Upper lobe of left lung (tissue), 6 donors: ENCODE measurements at regions not wholly inside any gene's neighbourhood (a gene's known extent, or its start where the extent isn't known, plus 50 kb on each side); places are given as distances from the start of the nearest gene placed in this dataset.

ENCODE experiments used
- ATAC-seq, 2 donors: fragments of 200-7000 bp; cut with Tn5 transposase; one replicate each; pipeline ENCODE4 v1.9.1; 2022; ENCODE audit warnings: mild to moderate bottlenecking in 2 of 2, moderate library complexity in 2 of 2; ENCODE audit not compliant: low FRiP score in 2 of 2
- DNase-seq, 2 donors: peaks; one replicate each; pipeline ENCODE4 v3.0.0-alpha.2; 2019 to 2020
- H3K27ac ChIP-seq, 4 donors: fragments of 200-600 bp; sonication (generic); one replicate each; pipeline ENCODE4 v1.5.1; 2016 to 2019
- H3K27me3 ChIP-seq, 4 donors: fragments of 200-600 bp; sonication (generic); one replicate each; pipeline ENCODE4 v1.5.1; 2017 to 2019
- H3K36me3 ChIP-seq, 4 donors: fragments of 200-600 bp; sonication (generic); one replicate each; pipeline ENCODE4 v1.5.1; 2016 to 2019
- H3K4me1 ChIP-seq, 4 donors: fragments of 200-600 bp; sonication (generic); one replicate each; pipeline ENCODE4 v1.5.1; 2018 to 2019
- H3K4me3 ChIP-seq, 4 donors: fragments of 200-600 bp; sonication (generic); one replicate each; pipeline ENCODE4 v1.5.1; 2017 to 2019; ENCODE audit warnings: mild to moderate bottlenecking in 2 of 4, moderate library complexity in 1 of 4
- H3K9me3 ChIP-seq, 4 donors: fragments of 200-600 bp; sonication (generic); one replicate each; pipeline ENCODE4 v1.5.1; 2018 to 2019
- EP300 ChIP-seq, 4 donors: sonication (generic); formaldehyde crosslinking; IDR thresholded peaks; one replicate each; pipeline ENCODE4 v1.5.1; 2017; ENCODE audit warnings: antibody characterized with exemption in 4 of 4, control low read depth in 2 of 4
- POLR2A ChIP-seq, 4 donors: fragments of 450-650 bp; IDR thresholded peaks; one replicate each; pipeline ENCODE4 v1.5.1; 2016 to 2017; ENCODE audit warnings: antibody characterized with exemption in 4 of 4, mild to moderate bottlenecking in 2 of 4
- POLR2AphosphoS5 ChIP-seq, 2 donors: sonication (generic); formaldehyde crosslinking; IDR thresholded peaks; one replicate each; pipeline ENCODE4 v1.5.1; 2017; ENCODE audit warnings: antibody characterized with exemption in 2 of 2
- WGBS, 2 donors: methylation state at CpG; one replicate each; pipeline ENCODE4 v1.1.5; 2017 to 2018; 5-methylcytosine and 5-hydroxymethylcytosine counted together
- TF ChIP-seq, protein P1 (sequence below), 6 experiments: fragments of 450-650 bp in 4 of 6; fragments of 200-600 bp in 2 of 6; sonication (generic) in 2 of 6; IDR thresholded peaks; one replicate each; pipeline ENCODE4 v1.5.1; 2016 to 2019; ENCODE audit warnings: antibody characterized with exemption in 6 of 6
- donor health status: DM: no; HTN: no; CAD: no; lungs with moderate emphysema.
- donor health status: DM: no; HTN: yes; CAD: no; lungs with severe emphysema.

DNA sequence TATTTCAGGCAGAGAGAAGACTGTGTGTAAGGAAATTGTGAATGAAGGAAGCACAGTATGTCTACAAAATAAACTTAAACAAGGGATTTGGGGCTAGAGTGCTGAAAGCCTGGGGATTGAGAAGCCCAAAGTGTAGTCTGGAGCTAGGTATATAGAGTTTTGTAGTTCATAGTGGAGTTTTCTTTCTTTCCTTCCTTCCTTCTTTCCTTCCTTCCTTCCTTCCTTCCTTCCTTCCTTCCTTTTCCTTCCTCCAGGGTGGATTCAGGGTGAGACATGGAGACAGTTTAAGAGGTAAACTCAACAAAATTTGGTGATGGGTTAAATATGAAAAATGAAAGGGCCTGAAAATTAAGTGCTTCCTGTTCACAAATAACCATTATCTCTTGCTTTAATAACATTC lies 757.8 kb upstream of the CXADR start:
- ATAC-seq (no peak), DNase-seq (no peak)
- Histone ChIP-seq H3K4me3 (no peak overlapping the region), H3K4me1 (no peaks in the 10 kb centered on the region), H3K36me3 (no peaks in the 10 kb centered on the region), H3K9me3 (no peaks in the 10 kb centered on the region), H3K27me3 (no peaks in the 10 kb centered on the region), H3K27ac (no peak overlapping the region)
- TF ChIP-seq, protein P1, sequence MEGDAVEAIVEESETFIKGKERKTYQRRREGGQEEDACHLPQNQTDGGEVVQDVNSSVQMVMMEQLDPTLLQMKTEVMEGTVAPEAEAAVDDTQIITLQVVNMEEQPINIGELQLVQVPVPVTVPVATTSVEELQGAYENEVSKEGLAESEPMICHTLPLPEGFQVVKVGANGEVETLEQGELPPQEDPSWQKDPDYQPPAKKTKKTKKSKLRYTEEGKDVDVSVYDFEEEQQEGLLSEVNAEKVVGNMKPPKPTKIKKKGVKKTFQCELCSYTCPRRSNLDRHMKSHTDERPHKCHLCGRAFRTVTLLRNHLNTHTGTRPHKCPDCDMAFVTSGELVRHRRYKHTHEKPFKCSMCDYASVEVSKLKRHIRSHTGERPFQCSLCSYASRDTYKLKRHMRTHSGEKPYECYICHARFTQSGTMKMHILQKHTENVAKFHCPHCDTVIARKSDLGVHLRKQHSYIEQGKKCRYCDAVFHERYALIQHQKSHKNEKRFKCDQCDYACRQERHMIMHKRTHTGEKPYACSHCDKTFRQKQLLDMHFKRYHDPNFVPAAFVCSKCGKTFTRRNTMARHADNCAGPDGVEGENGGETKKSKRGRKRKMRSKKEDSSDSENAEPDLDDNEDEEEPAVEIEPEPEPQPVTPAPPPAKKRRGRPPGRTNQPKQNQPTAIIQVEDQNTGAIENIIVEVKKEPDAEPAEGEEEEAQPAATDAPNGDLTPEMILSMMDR (IDR thresholded peaks at IDR 0.05), result no peak
- TF ChIP-seq POLR2AphosphoS5 (IDR thresholded peaks at IDR 0.05), result no peak
- no peak for TF ChIP-seq POLR2A (IDR thresholded peaks at IDR 0.05)
- TF ChIP-seq EP300 (IDR thresholded peaks at IDR 0.05), result no peak

DNA sequence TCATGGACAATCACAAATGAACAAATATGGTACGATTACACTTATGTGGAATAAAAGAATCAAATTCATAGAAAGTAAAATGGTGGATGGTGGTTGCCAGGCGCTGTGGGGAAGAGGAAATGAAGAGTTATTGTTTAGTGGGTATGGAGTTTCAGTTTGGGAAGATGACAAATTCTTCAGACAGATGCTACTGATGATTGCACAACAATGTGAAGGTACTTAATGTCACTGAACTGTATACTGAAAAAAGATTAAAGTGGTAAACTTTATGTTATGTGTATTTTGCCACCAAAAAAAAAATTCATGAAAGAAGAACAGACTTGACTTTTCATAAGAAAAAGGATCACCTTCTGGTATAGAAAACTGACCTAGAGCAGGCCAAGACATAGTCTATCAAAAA lies 745.6 kb upstream of the CXADR start:
- DNase-seq, result no peak
- WGBS, 2 donors, result 84 to 88% methylated on average over 2 of the region's 2 CpGs
- no peaks in the 10 kb centered on the region for H3K27me3 ChIP-seq
- no peak overlapping the region for H3K4me3 ChIP-seq
- H3K9me3 ChIP-seq, result no peaks in the 10 kb centered on the region
- ATAC-seq, result no peak
- H3K4me1 ChIP-seq, result no peaks in the 10 kb centered on the region
- TF ChIP-seq, protein P1 (IDR thresholded peaks at IDR 0.05), result no peak
- TF ChIP-seq POLR2A (IDR thresholded peaks at IDR 0.05) (no peak), EP300 (IDR thresholded peaks at IDR 0.05) (no peak), POLR2AphosphoS5 (IDR thresholded peaks at IDR 0.05) (no peak)
- H3K27ac ChIP-seq, result no peak overlapping the region
- no peaks in the 10 kb centered on the region for H3K36me3 ChIP-seq

DNA sequence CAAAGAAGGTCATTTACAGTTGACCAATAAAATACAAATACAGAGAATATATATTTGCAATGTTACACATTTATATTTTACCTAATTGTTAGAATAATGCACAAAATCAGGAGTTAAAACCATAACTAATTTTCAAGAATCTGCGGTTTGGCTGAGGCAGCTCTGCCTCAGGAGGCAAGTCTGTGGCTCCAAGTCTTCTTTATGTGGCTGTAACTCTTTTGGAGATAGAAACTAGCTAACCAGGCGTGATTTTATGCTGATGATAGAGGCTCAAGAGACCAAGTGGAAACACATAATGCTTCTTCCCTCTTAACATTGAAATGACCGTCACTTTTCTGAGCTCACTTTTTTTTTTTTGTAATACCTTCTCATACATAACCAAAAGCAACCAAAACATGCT lies 744.7 kb upstream of the CXADR start:
- Histone ChIP-seq H3K4me1 (no peaks in the 10 kb centered on the region), H3K27ac (no peak overlapping the region), H3K9me3 (no peaks in the 10 kb centered on the region), H3K36me3 (no peaks in the 10 kb centered on the region), H3K4me3 (no peak overlapping the region), H3K27me3 (no peaks in the 10 kb centered on the region)
- ATAC-seq, result no peak
- WGBS, 2 donors, result 86 to 88% methylated on average over 3 of the region's 3 CpGs
- DNase-seq, result no peak
- no peak for TF ChIP-seq EP300 (IDR thresholded peaks at IDR 0.05)
- TF ChIP-seq POLR2AphosphoS5 (IDR thresholded peaks at IDR 0.05), result no peak
- no peak for TF ChIP-seq POLR2A (IDR thresholded peaks at IDR 0.05)
- TF ChIP-seq, protein P1 (IDR thresholded peaks at IDR 0.05), result no peak

DNA sequence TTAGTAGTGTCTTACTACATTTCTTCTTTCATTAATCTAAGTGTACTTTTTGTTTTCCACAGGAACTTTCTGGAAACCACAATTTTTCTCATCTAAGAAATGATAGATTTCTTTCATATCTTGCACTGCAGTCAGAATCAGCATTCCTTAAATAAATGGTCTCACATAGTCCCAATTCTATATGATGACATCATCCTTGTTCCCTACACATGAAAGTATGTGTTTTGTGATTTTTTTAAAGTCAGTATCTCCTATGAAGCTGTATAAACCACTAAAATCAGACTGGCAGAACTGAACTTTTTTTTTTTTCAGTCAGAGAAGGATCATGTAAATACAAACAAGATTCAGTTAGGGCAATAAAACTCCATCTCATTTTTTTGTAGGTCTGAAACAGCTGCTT lies 742.6 kb upstream of the CXADR start:
- Histone ChIP-seq H3K4me1 (no peaks in the 10 kb centered on the region), H3K9me3 (no peaks in the 10 kb centered on the region), H3K27me3 (no peaks in the 10 kb centered on the region), H3K27ac (no peak overlapping the region), H3K36me3 (no peaks in the 10 kb centered on the region), H3K4me3 (no peak overlapping the region)
- DNase-seq (no peak), ATAC-seq (no peak)
- TF ChIP-seq EP300 (IDR thresholded peaks at IDR 0.05) (no peak), POLR2A (IDR thresholded peaks at IDR 0.05) (no peak), POLR2AphosphoS5 (IDR thresholded peaks at IDR 0.05) (no peak)
- TF ChIP-seq, protein P1 (IDR thresholded peaks at IDR 0.05), result no peak

DNA sequence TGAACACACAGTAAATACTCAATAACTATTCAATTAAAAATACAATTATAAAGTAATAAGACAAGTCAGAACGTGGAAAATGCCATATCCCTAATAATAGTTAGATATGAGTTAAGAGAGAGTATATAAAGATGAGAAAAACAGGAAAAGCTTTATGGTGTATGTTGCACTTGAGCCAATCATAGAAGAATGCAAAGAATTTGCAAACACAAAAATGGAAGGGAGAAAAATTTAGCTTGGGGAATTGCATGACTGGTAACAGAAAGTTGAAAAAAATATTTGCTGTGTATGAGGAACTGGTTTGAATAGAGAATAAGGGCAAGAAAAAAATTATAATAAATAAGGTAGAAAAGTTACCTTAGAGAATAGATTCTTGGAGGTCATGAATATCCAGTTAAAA lies 739.6 kb upstream of the CXADR start:
- no peaks in the 10 kb centered on the region for H3K4me1 ChIP-seq
- no peaks in the 10 kb centered on the region for H3K36me3 ChIP-seq
- DNase-seq (no peak), ATAC-seq (no peak)
- 31 to 50% methylated on average over 1 of the region's 1 CpG for WGBS, 2 donors
- TF ChIP-seq POLR2A (IDR thresholded peaks at IDR 0.05) (no peak), POLR2AphosphoS5 (IDR thresholded peaks at IDR 0.05) (no peak)
- no peaks in the 10 kb centered on the region for H3K27me3 ChIP-seq
- peaks cover 0 to 2% (median 0%) of the 10 kb centered on the region in 4 donors for H3K9me3 ChIP-seq
- no peak overlapping the region for H3K27ac ChIP-seq
- H3K4me3 ChIP-seq, result no peak overlapping the region
